ENCODE measurements at regions not wholly inside any gene's neighbourhood (a gene's known extent, or its start where the extent isn't known, plus 50 kb on each side); places are given as distances from the start of the nearest gene placed in this dataset.

DNA sequence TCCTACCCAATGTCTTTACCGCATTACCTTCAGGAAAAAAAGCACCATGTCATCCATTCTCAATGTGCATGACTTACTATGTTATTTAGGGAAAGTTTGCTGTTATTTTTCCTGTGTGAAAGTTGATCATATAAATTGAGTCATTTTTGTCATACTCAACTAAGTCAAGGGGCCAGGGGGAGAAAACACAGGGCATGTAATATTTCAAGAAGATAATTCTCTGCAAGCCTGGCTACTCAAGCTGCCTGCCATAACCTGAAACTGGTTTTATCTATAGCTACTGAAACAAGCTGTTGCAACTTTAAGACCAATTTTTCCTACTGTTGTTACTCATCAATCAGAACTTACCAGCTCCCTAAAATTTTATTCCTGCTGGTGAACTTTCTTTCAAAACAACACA is 91.4 kb downstream of the TMSB4Y start:
- Histone ChIP-seq H3K36me3 (replicated peaks in 1 of 2; ENCODE audit: control insufficient read depth in 1 of 2, insufficient read depth in 2 of 2, low read length in 2 of 2) (no peaks in the 10 kb centered on the region), H2AFZ (ENCODE audit: low read length) (no peak overlapping the region), H3K4me3 (replicated peaks in 1 of 3; ENCODE audit: insufficient read depth in 1 of 3, low read depth in 2 of 3, low read length in 3 of 3) (no peak overlapping the region), H3K4me1 (ENCODE audit: insufficient read depth, low read length) (no peaks in the 10 kb centered on the region), H3K4me2 (ENCODE audit: low read depth, low read length) (no peak overlapping the region), H3K27me3 (ENCODE audit: control insufficient read depth in 1 of 2, insufficient read depth in 2 of 2, low read length in 2 of 2) (no peaks in the 10 kb centered on the region), H4K20me1 (ENCODE audit: insufficient read depth, low read length) (no peaks in the 10 kb centered on the region), H3K79me2 (ENCODE audit: insufficient read depth, low read length) (no peaks in the 10 kb centered on the region), H3K9ac (ENCODE audit: insufficient read depth, low read depth, low read length) (no peak overlapping the region), H3K9me3 (ENCODE audit: low read length) (no peaks in the 10 kb centered on the region), H3K27ac (ENCODE audit: extremely low read length, insufficient read depth, low read length) (no peak overlapping the region)
- ChIA-PET CTCF (ENCODE audit: low intra/inter-chr PET ratio, low total read pairs) (no interaction called here), POLR2A (no interaction called here)
- in situ Hi-C loops (cut with HindIII; ENCODE audit: extremely low pct_ligation_motif_present, low pct_unique_long_range_greater_than_20kb), result no loop called here
- intact Hi-C loops (cut with micrococcal nuclease; ENCODE audit: unreplicated experiment), result no loop called here
- TF ChIP-seq, protein P1, sequence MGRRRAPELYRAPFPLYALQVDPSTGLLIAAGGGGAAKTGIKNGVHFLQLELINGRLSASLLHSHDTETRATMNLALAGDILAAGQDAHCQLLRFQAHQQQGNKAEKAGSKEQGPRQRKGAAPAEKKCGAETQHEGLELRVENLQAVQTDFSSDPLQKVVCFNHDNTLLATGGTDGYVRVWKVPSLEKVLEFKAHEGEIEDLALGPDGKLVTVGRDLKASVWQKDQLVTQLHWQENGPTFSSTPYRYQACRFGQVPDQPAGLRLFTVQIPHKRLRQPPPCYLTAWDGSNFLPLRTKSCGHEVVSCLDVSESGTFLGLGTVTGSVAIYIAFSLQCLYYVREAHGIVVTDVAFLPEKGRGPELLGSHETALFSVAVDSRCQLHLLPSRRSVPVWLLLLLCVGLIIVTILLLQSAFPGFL (CRISPR knock-in tag; IDR thresholded peaks at IDR 0.05), result no peak
- TF ChIP-seq ZIK1 (CRISPR knock-in tag; IDR thresholded peaks at IDR 0.05; ENCODE audit: borderline replicate concordance, low read depth), result no peak
- no peak for TF ChIP-seq ZNF550 (CRISPR knock-in tag; IDR thresholded peaks at IDR 0.05; ENCODE audit: borderline replicate concordance)
- TF ChIP-seq, protein P2, sequence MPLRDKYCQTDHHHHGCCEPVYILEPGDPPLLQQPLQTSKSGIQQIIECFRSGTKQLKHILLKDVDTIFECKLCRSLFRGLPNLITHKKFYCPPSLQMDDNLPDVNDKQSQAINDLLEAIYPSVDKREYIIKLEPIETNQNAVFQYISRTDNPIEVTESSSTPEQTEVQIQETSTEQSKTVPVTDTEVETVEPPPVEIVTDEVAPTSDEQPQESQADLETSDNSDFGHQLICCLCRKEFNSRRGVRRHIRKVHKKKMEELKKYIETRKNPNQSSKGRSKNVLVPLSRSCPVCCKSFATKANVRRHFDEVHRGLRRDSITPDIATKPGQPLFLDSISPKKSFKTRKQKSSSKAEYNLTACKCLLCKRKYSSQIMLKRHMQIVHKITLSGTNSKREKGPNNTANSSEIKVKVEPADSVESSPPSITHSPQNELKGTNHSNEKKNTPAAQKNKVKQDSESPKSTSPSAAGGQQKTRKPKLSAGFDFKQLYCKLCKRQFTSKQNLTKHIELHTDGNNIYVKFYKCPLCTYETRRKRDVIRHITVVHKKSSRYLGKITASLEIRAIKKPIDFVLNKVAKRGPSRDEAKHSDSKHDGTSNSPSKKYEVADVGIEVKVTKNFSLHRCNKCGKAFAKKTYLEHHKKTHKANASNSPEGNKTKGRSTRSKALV (CRISPR knock-in tag; IDR thresholded peaks at IDR 0.05), result no peak
- no peak for TF ChIP-seq ZNF784 (CRISPR knock-in tag; IDR thresholded peaks at IDR 0.05; ENCODE audit: borderline replicate concordance)
- no peak for TF ChIP-seq HMG20A (CRISPR knock-in tag; IDR thresholded peaks at IDR 0.05; ENCODE audit: borderline replicate concordance)
- no peak for TF ChIP-seq ZNF580 (CRISPR knock-in tag; IDR thresholded peaks at IDR 0.05; ENCODE audit: borderline replicate concordance, low read depth)
- no peak for TF ChIP-seq ZNF160 (CRISPR knock-in tag; IDR thresholded peaks at IDR 0.05)
- no peak for TF ChIP-seq ZNF563 (CRISPR knock-in tag; IDR thresholded peaks at IDR 0.05)
- no peak for TF ChIP-seq GMEB2 (CRISPR knock-in tag; IDR thresholded peaks at IDR 0.05; ENCODE audit: low read depth)
- no peak for TF ChIP-seq ZNF263 (CRISPR knock-in tag; IDR thresholded peaks at IDR 0.05)
- no peak for TF ChIP-seq ZNF746 (CRISPR knock-in tag; IDR thresholded peaks at IDR 0.05)
- no peak for TF ChIP-seq ZBTB42 (CRISPR knock-in tag; IDR thresholded peaks at IDR 0.05)
- no peak for TF ChIP-seq ZNF350 (CRISPR knock-in tag; IDR thresholded peaks at IDR 0.05; ENCODE audit: borderline replicate concordance, low read depth)
- no peak for TF ChIP-seq KMT2A (CRISPR knock-in tag; IDR thresholded peaks at IDR 0.05)
- TF ChIP-seq, protein P3, sequence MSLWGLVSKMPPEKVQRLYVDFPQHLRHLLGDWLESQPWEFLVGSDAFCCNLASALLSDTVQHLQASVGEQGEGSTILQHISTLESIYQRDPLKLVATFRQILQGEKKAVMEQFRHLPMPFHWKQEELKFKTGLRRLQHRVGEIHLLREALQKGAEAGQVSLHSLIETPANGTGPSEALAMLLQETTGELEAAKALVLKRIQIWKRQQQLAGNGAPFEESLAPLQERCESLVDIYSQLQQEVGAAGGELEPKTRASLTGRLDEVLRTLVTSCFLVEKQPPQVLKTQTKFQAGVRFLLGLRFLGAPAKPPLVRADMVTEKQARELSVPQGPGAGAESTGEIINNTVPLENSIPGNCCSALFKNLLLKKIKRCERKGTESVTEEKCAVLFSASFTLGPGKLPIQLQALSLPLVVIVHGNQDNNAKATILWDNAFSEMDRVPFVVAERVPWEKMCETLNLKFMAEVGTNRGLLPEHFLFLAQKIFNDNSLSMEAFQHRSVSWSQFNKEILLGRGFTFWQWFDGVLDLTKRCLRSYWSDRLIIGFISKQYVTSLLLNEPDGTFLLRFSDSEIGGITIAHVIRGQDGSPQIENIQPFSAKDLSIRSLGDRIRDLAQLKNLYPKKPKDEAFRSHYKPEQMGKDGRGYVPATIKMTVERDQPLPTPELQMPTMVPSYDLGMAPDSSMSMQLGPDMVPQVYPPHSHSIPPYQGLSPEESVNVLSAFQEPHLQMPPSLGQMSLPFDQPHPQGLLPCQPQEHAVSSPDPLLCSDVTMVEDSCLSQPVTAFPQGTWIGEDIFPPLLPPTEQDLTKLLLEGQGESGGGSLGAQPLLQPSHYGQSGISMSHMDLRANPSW (CRISPR knock-in tag; IDR thresholded peaks at IDR 0.05; ENCODE audit: borderline replicate concordance), result no peak
- no peak for TF ChIP-seq RORA (CRISPR knock-in tag; IDR thresholded peaks at IDR 0.05)
- DNase-seq (ENCODE audit: low spot score), result no peak
- 70% methylated on average over 1 of the region's 1 CpG for WGBS (ENCODE audit: low lambda C conversion rate)
- no TSS peak for BruUV-seq (replicated peaks)
- no peak for ATAC-seq
- no peak for FAIRE-seq
